Fibroblast of lung (primary cell): ENCODE measurements at regions not wholly inside any gene's neighbourhood (a gene's known extent, or its start where the extent isn't known, plus 50 kb on each side); places are given as distances from the start of the nearest gene placed in this dataset.

Experiments
- EZH2 ChIP-seq: IDR thresholded peaks from 2 replicates; pipeline ENCODE4 v1.5.1; 2012; ENCODE audit warnings: low read length, control low read depth, mild to moderate bottlenecking; ENCODE audit errors: missing control alignments
- TF ChIP-seq, protein P1 (sequence below), 2 donors: IDR thresholded peaks in 1 of 2; conservative IDR thresholded peaks in 1 of 2; 1 replicate in 1 of 2; 2 replicates in 1 of 2; pipeline ENCODE4 v1.5.1; 2011 to 2012; ENCODE audit warnings: low read length in 2 of 2, control low read depth in 1 of 2, inconsistent platforms in 1 of 2, low read depth in 1 of 2, mild to moderate bottlenecking in 1 of 2

- TF ChIP-seq, protein P1, sequence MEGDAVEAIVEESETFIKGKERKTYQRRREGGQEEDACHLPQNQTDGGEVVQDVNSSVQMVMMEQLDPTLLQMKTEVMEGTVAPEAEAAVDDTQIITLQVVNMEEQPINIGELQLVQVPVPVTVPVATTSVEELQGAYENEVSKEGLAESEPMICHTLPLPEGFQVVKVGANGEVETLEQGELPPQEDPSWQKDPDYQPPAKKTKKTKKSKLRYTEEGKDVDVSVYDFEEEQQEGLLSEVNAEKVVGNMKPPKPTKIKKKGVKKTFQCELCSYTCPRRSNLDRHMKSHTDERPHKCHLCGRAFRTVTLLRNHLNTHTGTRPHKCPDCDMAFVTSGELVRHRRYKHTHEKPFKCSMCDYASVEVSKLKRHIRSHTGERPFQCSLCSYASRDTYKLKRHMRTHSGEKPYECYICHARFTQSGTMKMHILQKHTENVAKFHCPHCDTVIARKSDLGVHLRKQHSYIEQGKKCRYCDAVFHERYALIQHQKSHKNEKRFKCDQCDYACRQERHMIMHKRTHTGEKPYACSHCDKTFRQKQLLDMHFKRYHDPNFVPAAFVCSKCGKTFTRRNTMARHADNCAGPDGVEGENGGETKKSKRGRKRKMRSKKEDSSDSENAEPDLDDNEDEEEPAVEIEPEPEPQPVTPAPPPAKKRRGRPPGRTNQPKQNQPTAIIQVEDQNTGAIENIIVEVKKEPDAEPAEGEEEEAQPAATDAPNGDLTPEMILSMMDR (conservative IDR thresholded peaks at IDR 0.05 in 1 of 2, IDR thresholded peaks at IDR 0.05 in 1 of 2; ENCODE audit: low read depth in 1 of 2, low read length in 2 of 2), result no peak
- no peak for TF ChIP-seq EZH2
Measured at GRCh38 chr2:150555611-150556356, 68.3 kb upstream of the RND3 start.
